ENCODE measurements at regions not wholly inside any gene's neighbourhood (a gene's known extent, or its start where the extent isn't known, plus 50 kb on each side); places are given as distances from the start of the nearest gene placed in this dataset.
"Not testable (repeated sequence)": the region's sequence is repeated elsewhere in the genome, so short reads cannot be mapped to it uniquely, and the experiment has no call there.

DNA sequence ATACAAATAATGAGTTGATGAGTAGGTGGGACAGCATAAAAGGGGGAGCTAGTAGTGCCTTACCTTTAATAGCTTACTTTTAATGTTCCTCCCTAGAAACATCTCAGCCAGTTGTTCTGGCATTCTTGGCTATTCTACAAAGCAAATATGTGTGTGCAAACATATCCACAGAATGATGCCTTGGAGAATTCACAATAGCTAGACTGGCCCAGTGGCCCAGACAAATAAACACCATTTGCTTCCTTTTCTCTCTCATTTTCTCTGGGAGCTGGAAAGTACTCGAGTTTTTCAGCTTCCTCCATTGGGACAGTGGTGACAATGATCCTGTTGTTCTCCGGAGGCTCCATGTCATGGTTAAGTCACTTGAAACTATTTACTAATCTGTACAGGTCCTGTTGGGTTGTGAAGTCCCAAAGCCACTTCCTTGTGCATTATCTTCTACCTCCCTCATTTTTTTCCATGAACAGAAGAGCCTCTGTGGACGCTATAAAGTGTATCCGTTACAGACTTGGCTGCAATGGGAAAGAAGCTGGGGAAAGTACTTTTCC lies 122.9 kb downstream of the DMAC1 start:
- Histone ChIP-seq H3K9ac (ENCODE audit: low read length) (no peak overlapping the region), H3K27ac (ENCODE audit: low read length) (no peak overlapping the region), H3K9me3 (ENCODE audit: control insufficient read depth, low read depth, low read length) (no peaks in the 10 kb centered on the region), H3K4me1 (ENCODE audit: control insufficient read depth, low read depth, low read length) (no peaks in the 10 kb centered on the region), H3K36me3 (ENCODE audit: control insufficient read depth, low read depth, low read length) (no peaks in the 10 kb centered on the region), H3K27me3 (ENCODE audit: control insufficient read depth, insufficient read depth, low read length) (no peaks in the 10 kb centered on the region), H3K4me3 (ENCODE audit: low read length) (no peak overlapping the region)

- Histone ChIP-seq H3K27me3 (ENCODE audit: control insufficient read depth, insufficient read depth, low read length) (no peaks in the 10 kb centered on the region), H3K4me1 (ENCODE audit: control insufficient read depth, low read depth, low read length) (no peaks in the 10 kb centered on the region), H3K9me3 (ENCODE audit: control insufficient read depth, low read depth, low read length) (no peaks in the 10 kb centered on the region), H3K36me3 (ENCODE audit: control insufficient read depth, low read depth, low read length) (no peaks in the 10 kb centered on the region), H3K4me3 (ENCODE audit: low read length) (no peak overlapping the region), H3K9ac (ENCODE audit: low read length) (no peak overlapping the region), H3K27ac (ENCODE audit: low read length) (no peak overlapping the region)
These were observed 127.7 kb downstream of the DMAC1 start for GRCh38 chr9:7671847-7672246.

- H3K36me3 ChIP-seq (ENCODE audit: control insufficient read depth, low read depth, low read length): no peaks in the 10 kb centered on the region
- H3K27me3 ChIP-seq (ENCODE audit: control insufficient read depth, insufficient read depth, low read length): no peaks in the 10 kb centered on the region
- H3K9me3 ChIP-seq (ENCODE audit: control insufficient read depth, low read depth, low read length): no peaks in the 10 kb centered on the region
- H3K4me3 ChIP-seq (ENCODE audit: low read length): no peak overlapping the region
- H3K4me1 ChIP-seq (ENCODE audit: control insufficient read depth, low read depth, low read length): peaks cover 5% of the 10 kb centered on the region
- no peak overlapping the region for H3K27ac ChIP-seq (ENCODE audit: low read length)
- H3K9ac ChIP-seq (ENCODE audit: low read length): no peak overlapping the region
These were observed 131.0 kb downstream of the DMAC1 start for GRCh38 chr9:7668541-7668940.

DNA sequence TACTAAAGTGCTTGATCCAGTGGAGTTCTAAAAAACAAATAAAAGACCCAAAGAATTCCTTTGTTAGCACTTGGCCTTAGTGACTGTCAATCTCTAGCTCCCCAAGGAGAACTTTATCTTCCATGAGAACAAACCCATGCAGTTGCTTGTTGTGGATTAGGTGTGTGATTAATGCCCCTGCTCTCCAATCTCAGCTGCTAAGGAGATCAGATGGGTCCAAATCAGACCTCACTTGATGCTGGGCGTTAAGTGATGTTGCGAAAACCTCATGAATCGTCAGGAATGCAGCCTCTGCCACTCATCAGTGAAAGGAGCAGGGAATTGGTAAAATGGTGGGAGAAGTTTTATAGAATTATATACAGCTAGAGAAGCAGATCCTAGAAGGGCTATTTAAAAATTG lies 133.7 kb downstream of the DMAC1 start:
- H3K9ac ChIP-seq (ENCODE audit: low read length): no peak overlapping the region
- H3K4me3 ChIP-seq (ENCODE audit: low read length): no peak overlapping the region
- H3K27ac ChIP-seq (ENCODE audit: low read length): no peak overlapping the region
- H3K9me3 ChIP-seq (ENCODE audit: control insufficient read depth, low read depth, low read length): no peaks in the 10 kb centered on the region
- peaks cover 5% of the 10 kb centered on the region for H3K4me1 ChIP-seq (ENCODE audit: control insufficient read depth, low read depth, low read length)
- H3K27me3 ChIP-seq (ENCODE audit: control insufficient read depth, insufficient read depth, low read length): no peaks in the 10 kb centered on the region
- H3K36me3 ChIP-seq (ENCODE audit: control insufficient read depth, low read depth, low read length): no peaks in the 10 kb centered on the region

- H3K4me1 ChIP-seq (ENCODE audit: control insufficient read depth, low read depth, low read length): no peaks in the 10 kb centered on the region
- no peaks in the 10 kb centered on the region for H3K9me3 ChIP-seq (ENCODE audit: control insufficient read depth, low read depth, low read length)
- no peak overlapping the region for H3K4me3 ChIP-seq (ENCODE audit: low read length)
- no peaks in the 10 kb centered on the region for H3K27me3 ChIP-seq (ENCODE audit: control insufficient read depth, insufficient read depth, low read length)
- H3K27ac ChIP-seq (ENCODE audit: low read length): no peak overlapping the region
- no peaks in the 10 kb centered on the region for H3K36me3 ChIP-seq (ENCODE audit: control insufficient read depth, low read depth, low read length)
- H3K9ac ChIP-seq (ENCODE audit: low read length): no peak overlapping the region
These were observed 139.8 kb downstream of the DMAC1 start for GRCh38 chr9:7659766-7660165.

DNA sequence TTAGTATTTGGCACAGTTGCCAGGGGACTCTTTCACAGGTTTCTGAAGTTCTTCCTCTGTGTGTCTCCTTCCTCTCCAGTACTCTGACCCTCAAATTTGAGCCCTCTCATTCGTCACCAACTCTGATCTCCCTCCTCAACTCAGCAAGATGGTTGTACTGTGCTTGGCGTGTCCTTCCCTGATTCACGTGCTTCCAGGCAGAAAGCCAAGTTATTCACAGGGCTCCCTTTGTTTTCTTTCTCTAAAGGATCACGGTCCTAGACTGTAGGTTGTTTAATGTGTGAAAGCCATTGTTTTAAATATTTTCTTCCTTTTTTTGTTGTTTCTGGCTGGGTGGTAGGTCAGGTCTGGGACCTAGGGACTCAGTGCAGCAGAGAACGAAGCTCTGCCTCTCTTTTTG lies 142.9 kb downstream of the DMAC1 start:
- no peaks in the 10 kb centered on the region for H3K36me3 ChIP-seq (ENCODE audit: control insufficient read depth, low read depth, low read length)
- H3K9ac ChIP-seq (ENCODE audit: low read length): no peak overlapping the region
- H3K9me3 ChIP-seq (ENCODE audit: control insufficient read depth, low read depth, low read length): no peaks in the 10 kb centered on the region
- H3K27ac ChIP-seq (ENCODE audit: low read length): no peak overlapping the region
- H3K4me3 ChIP-seq (ENCODE audit: low read length): no peak overlapping the region
- H3K4me1 ChIP-seq (ENCODE audit: control insufficient read depth, low read depth, low read length): no peaks in the 10 kb centered on the region
- H3K27me3 ChIP-seq (ENCODE audit: control insufficient read depth, insufficient read depth, low read length): no peaks in the 10 kb centered on the region

DNA sequence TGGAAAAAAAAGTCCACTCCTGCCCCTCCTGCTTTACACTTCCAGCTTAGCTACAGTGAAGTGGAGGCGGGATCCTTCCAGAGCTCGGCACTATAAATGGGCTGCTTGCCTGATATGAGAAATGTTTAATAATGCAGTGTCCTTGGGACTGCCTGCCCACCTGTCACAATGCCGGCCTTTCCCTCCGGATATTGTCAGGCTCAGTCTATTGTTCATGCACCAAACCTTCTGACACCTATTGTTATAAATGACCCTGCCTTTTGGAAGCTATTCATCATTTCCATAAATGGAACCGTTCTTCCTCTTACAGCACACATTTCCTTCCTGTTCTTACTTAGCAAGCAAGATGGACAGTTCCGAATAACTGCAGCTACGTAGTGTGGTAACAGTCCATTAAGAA lies 146.3 kb downstream of the DMAC1 start:
- H3K27ac ChIP-seq (ENCODE audit: low read length): no peak overlapping the region
- H3K4me3 ChIP-seq (ENCODE audit: low read length): no peak overlapping the region
- no peak overlapping the region for H3K9ac ChIP-seq (ENCODE audit: low read length)
- H3K9me3 ChIP-seq (ENCODE audit: control insufficient read depth, low read depth, low read length): no peaks in the 10 kb centered on the region
- no peaks in the 10 kb centered on the region for H3K4me1 ChIP-seq (ENCODE audit: control insufficient read depth, low read depth, low read length)
- no peaks in the 10 kb centered on the region for H3K36me3 ChIP-seq (ENCODE audit: control insufficient read depth, low read depth, low read length)
- no peaks in the 10 kb centered on the region for H3K27me3 ChIP-seq (ENCODE audit: control insufficient read depth, insufficient read depth, low read length)

GRCh38 chr9:7640231-7640630 lies 159.3 kb downstream of the DMAC1 start:
- H3K36me3 ChIP-seq (ENCODE audit: control insufficient read depth, low read depth, low read length): no peaks in the 10 kb centered on the region
- H3K9ac ChIP-seq (ENCODE audit: low read length): no peak overlapping the region
- H3K9me3 ChIP-seq (ENCODE audit: control insufficient read depth, low read depth, low read length): no peaks in the 10 kb centered on the region
- H3K27me3 ChIP-seq (ENCODE audit: control insufficient read depth, insufficient read depth, low read length): no peaks in the 10 kb centered on the region
- H3K27ac ChIP-seq (ENCODE audit: low read length): no peak overlapping the region
- H3K4me1 ChIP-seq (ENCODE audit: control insufficient read depth, low read depth, low read length): no peaks in the 10 kb centered on the region
- H3K4me3 ChIP-seq (ENCODE audit: low read length): no peak overlapping the region

DNA sequence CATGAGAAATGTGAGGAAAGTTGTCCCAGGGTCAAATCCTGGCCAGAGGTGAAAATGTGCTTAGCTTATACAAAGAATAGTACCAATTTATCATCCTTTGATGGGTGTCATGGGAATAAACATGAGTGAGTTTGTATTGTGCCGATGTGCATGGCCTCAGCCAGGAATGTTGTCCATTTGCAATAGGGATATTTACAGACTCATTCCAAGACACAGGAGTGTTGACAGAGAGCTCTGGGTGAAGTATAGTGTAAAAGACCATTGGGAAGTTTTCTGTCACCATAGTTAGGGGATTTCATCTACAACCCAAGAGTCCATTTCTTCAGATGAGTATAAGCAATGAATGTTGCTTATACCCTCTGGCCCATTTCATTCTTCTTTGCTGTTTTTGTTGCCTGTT lies 160.1 kb downstream of the DMAC1 start:
- Histone ChIP-seq H3K27ac (ENCODE audit: low read length) (no peak overlapping the region), H3K9me3 (ENCODE audit: control insufficient read depth, low read depth, low read length) (no peaks in the 10 kb centered on the region), H3K27me3 (ENCODE audit: control insufficient read depth, insufficient read depth, low read length) (no peaks in the 10 kb centered on the region), H3K9ac (ENCODE audit: low read length) (no peak overlapping the region), H3K36me3 (ENCODE audit: control insufficient read depth, low read depth, low read length) (no peaks in the 10 kb centered on the region), H3K4me3 (ENCODE audit: low read length) (no peak overlapping the region), H3K4me1 (ENCODE audit: control insufficient read depth, low read depth, low read length) (no peaks in the 10 kb centered on the region)

DNA sequence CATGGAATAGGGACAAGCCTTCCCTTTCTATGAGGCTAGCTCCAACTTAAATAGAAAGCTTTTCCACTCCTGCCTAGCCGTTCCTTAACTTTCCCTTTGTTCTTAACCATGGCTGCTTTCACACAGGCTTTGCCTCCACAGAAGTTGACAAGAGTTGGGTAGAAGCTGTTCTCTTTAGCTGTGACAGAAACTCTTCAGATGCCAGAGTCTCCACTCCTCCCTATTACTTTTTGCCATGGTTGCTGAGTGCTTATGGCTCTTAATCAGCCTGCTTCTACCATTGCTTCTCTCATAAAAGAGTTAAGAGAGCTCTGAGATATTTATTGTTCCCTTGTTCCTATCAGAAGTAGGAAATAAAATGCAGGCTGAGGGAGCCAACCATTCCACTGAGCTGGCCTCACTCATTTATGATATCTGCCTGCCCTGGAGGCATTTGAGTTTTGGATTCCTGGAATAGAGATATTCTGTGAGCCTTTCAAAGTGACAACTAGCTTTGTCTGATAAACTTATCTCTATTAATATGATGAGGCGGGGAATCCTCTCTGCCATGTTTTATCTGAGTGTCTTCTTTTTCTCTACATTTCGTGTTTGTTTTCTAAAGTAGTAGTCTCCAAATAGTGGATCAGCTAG lies 162.6 kb downstream of the DMAC1 start:
- Histone ChIP-seq H3K4me3 (ENCODE audit: low read length) (no peak overlapping the region), H3K27me3 (ENCODE audit: control insufficient read depth, insufficient read depth, low read length) (no peaks in the 10 kb centered on the region), H3K27ac (ENCODE audit: low read length) (no peak overlapping the region), H3K9me3 (ENCODE audit: control insufficient read depth, low read depth, low read length) (no peaks in the 10 kb centered on the region), H3K9ac (ENCODE audit: low read length) (no peak overlapping the region), H3K4me1 (ENCODE audit: control insufficient read depth, low read depth, low read length) (no peaks in the 10 kb centered on the region), H3K36me3 (ENCODE audit: control insufficient read depth, low read depth, low read length) (no peaks in the 10 kb centered on the region)

DNA sequence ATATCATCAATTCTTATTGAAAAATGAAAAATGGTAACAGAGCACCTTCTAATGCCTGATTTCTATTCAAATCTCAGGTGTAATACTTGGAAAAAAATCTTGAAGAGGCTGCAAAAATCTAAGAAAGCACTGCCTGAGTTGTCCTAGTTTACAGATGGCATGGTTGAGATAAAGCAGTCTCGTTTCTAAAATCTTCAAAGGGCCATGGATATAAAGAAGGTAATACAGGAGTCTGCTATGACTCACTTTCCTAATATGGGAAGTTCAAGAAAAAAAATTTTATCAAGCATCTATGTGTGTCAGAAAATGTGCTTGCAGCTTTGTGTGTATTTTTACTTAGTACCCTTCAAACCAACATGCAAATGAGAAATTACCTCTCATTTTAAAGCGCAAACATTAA lies 163.3 kb downstream of the DMAC1 start:
- Histone ChIP-seq H3K9ac (ENCODE audit: low read length) (no peak overlapping the region), H3K4me3 (ENCODE audit: low read length) (no peak overlapping the region), H3K27me3 (ENCODE audit: control insufficient read depth, insufficient read depth, low read length) (no peaks in the 10 kb centered on the region), H3K27ac (ENCODE audit: low read length) (no peak overlapping the region), H3K36me3 (ENCODE audit: control insufficient read depth, low read depth, low read length) (no peaks in the 10 kb centered on the region), H3K4me1 (ENCODE audit: control insufficient read depth, low read depth, low read length) (no peaks in the 10 kb centered on the region), H3K9me3 (ENCODE audit: control insufficient read depth, low read depth, low read length) (no peaks in the 10 kb centered on the region)

GRCh38 chr9:7626571-7627029 lies 173.0 kb downstream of the DMAC1 start:
- not testable (repeated sequence) for H3K27me3 ChIP-seq (ENCODE audit: control insufficient read depth, insufficient read depth, low read length); H3K9ac ChIP-seq (ENCODE audit: low read length); H3K36me3 ChIP-seq (ENCODE audit: control insufficient read depth, low read depth, low read length); H3K27ac ChIP-seq (ENCODE audit: low read length); H3K4me1 ChIP-seq (ENCODE audit: control insufficient read depth, low read depth, low read length); H3K4me3 ChIP-seq (ENCODE audit: low read length); H3K9me3 ChIP-seq (ENCODE audit: control insufficient read depth, low read depth, low read length)
